ENCODE measurements at regions not wholly inside any gene's neighbourhood (a gene's known extent, or its start where the extent isn't known, plus 50 kb on each side); places are given as distances from the start of the nearest gene placed in this dataset.

DNA sequence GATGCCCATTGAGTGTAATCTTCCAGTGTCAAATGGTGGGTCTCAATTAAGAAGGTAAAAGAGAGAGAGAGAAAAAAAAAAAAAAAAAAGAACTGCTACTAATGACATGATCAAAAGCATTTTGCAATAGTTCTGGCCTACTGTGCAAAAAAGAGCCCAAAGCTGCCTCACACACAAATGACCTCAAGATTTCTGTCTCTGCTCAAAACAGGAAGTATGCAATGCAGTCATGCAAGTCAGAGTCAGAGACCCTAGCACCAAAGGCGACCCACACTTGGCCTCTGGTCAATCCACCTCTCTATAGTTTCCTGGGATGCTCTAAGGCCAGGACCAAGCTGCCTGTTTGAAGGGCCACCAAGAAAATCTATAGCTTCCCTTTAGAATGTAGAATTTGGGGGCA lies 323.5 kb downstream of the VPS13C start:
- FAIRE-seq: no peak

DNA sequence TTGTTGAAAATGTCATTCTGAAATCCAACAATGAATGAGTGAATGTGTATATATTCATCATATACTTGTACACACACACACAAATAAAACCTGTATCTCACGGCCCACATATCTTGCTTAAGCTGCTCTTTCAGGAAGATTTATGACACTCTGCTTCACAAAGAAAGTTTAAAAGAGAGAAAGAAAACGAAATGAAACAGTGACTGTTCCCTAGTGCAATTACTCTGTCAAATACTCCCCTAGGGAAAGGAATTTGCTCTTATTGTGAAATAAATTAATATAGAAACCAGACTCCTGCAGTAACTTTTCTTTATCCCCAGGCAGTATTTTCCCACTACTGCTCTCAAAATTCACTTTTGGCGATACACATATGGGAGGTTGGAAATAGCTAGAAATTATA lies 329.1 kb downstream of the VPS13C start:
- FAIRE-seq: no peak

GRCh38 chr15:61729646-61730045 lies 330.6 kb downstream of the VPS13C start:
- no peak for FAIRE-seq

- FAIRE-seq: no peak
These were observed 334.1 kb downstream of the VPS13C start for GRCh38 chr15:61726166-61726565.

DNA sequence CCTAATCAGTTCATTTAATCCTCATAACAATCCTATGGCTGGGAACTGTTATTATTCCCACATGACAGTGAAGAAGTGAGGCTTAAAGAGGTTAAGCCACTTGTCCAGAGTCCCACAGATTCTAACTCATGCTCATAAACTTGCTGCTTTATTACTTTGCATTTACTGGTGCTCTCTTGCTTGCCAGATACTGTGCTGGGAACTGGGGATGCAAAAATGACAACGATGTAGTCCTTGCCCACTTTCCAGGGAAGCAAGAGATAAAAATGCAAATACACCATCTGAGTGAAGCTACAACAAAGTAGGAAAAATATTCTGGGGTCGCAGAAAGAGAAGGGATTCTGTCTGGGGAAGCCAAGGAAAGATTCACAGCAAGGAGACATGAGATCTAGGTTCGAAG lies 335.0 kb downstream of the VPS13C start:
- FAIRE-seq: no peak

DNA sequence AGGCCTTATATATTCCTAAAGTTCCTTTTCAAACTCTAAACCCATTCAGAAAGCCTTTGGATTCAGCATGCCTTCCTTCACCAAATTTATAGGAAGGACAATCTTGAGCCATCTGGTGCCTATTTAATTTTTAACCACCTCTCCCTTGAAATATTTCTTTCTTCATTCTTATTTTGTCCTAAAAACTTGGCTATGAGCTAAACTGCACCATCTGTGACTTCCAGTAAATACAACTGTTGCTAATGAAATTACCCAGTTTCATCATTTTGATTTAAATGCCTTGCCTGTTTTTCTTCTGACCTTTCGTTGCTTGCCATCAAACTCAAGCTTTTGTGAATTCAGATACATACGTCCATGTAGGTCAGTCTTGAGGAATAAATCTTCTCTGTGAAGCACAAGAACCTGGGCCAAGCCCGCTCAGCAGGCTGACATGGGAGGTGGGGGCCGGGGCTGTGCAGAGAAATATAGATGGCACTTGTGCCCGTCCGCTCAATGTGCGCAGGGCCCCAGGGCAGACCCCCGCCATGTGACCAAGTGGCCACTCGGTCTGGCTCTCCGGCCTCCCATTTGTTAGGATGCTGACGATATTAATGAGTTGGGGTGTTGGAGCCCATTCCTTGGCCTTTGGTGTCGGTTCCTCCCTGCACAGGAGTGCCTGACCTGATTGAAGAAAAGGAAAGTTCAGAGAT lies 335.9 kb downstream of the VPS13C start:
- no peak for FAIRE-seq

- FAIRE-seq: no peak
These were observed 338.8 kb downstream of the VPS13C start for GRCh38 chr15:61721418-61721817.

- FAIRE-seq: no peak
These were observed 340.0 kb downstream of the VPS13C start for GRCh38 chr15:61720197-61720704.

GRCh38 chr15:61715082-61715481 lies 345.2 kb downstream of the VPS13C start:
- FAIRE-seq: no peak

DNA sequence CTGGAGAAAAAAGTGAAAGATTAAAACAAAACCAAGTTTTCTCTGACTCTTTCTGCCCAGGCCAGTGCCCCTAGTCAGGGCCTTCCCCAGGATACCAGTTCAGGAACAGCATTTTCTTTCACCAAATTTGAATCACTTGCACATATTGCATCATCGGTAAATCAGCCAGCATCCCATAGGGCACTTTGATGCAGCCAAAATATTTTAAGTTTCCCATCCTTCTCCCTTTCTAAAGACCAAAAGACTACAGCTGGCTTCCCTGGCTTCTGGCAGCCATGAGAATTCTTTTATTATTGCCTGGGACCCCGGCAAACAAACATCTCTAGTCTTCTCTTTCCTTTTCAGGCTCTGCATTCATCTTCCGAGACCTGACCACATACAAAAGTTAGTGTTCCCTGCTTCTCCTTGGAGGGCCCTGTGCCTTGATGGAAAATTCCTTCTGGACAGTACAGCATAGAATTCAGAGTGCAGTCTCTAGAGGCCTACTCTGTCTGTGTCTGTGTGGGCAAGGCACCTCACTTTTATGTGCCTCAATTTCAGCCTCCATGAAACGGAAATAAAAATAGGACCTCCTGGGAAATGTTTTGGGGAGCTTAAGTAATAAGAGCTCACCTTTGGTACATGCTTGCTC lies 348.0 kb downstream of the VPS13C start:
- FAIRE-seq: no peak

DNA sequence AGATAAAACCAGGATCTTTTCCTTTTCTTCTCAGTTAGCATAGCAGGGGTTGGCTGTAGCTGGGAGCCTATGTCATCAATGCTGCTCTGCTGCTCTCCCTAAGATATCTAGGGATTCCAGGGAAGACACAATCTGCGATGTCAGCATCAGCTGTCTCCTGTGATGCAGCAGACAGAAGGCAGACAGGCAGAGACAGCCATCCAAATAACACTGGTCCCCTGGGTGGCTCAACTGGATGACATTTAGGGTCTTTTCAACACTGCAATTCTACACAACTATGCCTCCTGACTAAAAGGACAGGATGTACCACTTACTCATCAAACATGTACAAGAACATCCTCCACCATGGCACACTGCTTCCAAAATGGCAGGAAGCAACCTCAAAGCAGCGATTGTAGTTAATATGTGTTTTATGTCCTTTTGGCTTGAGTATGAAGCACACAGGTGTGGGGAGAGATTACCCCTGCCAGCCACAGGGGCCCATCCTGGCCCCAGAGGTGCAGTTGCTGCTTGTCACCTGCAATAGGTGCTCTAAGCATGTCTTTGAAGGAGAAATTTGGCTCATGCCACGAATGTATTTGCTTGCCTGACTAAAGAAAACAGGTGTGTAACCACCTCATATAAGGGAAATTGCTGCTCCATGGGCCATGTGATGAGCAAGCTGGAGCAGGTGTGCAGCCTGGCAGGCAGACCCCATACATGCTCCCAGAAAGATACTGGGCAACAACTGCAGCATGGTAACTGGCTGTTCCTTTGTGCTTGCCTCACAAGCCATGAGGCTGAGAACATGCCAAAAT lies 357.8 kb downstream of the VPS13C start:
- no peak for FAIRE-seq

DNA sequence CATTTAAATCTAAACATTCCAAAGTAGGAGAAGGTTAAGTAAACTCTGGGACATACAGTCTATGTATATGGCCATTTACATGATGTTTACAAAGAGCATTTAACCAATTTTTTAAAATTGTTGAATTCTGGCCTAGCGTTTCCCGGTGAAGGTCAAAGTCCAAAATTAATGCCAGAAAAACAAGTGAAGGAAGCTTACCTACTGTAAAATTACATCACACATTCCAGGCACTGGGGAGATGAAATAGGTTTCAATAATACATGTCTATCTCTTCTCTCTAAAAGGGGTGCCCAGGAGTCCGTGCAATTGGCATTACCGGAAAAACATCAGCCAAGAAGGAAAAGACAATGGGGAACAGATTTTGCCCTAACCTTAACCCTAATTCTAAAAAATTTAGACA lies 358.8 kb downstream of the VPS13C start:
- no peak for FAIRE-seq

DNA sequence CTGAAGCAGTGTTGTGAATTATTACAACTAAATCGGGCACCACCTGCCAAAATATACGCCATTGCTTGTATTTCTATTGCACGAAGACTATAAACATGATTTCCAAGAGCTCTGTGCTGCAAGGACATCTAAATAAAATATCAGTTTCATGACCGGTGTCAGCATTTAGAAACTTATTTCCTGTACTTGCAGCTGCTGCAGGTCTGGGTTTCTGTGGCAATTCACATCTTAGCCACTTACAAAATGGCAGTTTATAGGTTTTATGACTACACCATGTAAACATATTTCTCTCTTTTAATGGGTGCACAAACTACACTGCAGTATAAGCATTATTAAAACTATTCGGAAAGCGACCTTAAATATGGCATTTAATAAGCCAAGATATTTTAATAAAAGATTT lies 359.4 kb downstream of the VPS13C start:
- FAIRE-seq: no peak

DNA sequence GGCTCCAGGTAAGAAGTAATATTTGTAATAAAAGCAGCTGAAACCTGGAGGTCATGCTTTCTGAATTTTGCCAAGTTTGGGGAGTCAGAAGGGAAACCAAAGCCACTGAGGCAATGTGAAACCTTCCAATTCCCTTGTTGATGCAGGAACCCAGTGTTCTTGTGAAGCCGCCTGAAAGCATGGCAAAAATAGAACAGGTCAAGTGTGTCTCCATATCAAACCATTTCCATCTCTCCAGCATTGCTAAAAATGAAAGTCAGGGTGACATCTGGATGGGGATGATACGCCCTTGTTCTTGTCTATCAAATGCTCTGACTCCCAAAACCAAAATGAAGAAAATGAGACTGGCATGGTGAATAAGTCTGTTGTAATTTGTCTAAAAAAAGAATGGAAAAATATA lies 362.5 kb downstream of the VPS13C start:
- FAIRE-seq: no peak

- FAIRE-seq: no peak
These were observed 371.2 kb downstream of the VPS13C start for GRCh38 chr15:61689067-61689466.

DNA sequence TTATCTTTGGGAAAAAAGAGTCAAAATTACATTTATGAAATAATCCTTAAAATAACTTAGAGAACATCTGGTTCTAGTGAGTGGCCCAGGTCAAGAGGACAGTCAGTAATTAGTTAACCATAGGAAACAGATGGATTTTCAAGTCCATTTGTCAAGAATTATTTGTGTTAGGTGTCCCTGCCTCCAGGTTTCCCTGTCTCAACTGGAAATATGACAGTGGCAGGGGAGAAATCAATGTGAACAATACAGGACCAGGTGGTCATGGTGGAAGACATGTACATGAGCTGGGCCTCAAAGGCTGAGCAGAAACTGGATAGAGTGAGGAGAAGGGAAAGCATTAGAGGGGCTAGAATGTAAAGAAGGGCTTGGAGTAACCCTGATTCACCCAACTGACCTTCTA lies 372.6 kb downstream of the VPS13C start:
- no peak for FAIRE-seq

DNA sequence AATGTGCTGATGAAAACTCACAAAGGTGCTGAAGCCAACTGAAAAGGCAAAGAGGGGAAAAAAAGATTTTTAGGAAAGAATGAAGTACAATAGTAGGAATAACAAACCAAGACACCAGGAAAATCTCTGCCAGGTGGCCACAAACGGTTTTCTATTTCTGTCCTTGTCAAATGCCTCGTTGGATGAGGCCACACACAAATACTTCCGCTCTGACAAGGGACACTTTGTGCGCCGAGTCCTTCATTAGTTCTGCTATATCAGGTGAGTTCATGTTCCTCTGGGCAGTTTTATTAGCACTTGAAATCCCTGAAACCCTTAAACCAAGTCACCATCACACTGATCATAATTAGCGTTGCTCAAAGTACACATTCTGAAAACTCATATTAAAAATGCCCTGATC lies 373.1 kb downstream of the VPS13C start:
- FAIRE-seq: no peak

DNA sequence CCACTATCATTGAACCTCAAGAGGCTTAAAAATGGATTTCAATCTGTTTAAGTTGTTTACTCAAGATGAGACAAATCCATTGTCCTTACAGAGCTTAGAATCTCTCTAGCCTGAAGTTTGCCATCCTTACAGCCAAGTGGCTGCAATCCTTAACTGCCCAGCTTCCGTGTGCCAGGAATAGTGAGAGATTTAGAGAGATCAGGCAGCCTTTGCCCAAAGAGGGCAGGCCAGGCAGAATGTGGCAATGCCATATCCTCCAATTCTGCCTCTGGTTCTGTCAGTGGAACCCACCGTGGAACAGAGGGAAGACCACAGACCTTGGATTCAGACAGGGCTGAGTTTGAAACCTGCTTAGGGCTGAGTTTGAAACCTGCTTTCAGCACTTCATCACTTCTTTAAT lies 374.3 kb downstream of the VPS13C start:
- no peak for FAIRE-seq

- no peak for FAIRE-seq
These were observed 374.7 kb downstream of the VPS13C start for GRCh38 chr15:61685534-61685933.

- FAIRE-seq: no peak
These were observed 375.3 kb downstream of the VPS13C start for GRCh38 chr15:61684749-61685467.

DNA sequence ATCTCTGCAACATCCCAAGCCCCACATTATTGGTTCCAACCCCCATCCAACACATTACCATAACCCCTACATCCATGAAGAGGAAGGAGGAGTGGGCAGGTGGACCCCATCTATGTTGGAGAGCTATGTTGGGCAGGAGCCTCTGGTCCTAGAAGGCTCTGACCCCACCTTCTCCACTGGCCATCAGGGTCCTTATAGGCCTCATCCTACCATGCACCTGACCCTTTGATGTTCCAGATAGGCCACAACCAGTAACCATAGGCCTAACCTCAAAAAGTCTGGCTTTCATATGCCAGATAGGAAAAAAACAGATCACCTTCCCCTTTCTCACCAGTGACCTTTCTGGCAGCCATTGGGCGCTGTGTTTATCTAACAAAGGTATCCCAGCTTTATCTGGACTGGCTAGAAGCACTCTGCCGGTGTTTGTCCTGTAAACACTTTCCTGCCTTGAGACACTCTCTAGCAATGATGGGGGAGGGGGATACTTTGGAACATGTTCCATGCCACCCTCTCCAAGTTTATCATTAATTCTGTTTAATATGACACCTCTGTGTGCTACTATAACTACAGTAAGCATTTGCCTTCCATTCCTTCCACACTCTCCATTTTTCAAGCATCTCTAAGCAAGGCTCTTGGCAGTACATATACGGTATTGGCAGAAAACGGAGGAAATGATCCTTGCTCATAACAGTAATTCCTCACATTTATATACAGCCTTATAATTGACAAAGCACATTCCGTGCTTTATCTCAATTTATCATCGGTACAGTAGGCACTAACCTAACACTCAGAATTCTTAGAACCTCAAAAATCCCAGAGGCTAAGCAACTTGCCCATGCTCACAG lies 377.1 kb downstream of the VPS13C start:
- FAIRE-seq: no peak

- FAIRE-seq: no peak
These were observed 378.6 kb downstream of the VPS13C start for GRCh38 chr15:61681676-61682075.

Measured in islet of Langerhans (tissue), 1 donor.